ENCODE measurements at regions not wholly inside any gene's neighbourhood (a gene's known extent, or its start where the extent isn't known, plus 50 kb on each side); places are given as distances from the start of the nearest gene placed in this dataset.

- CTCF ChIA-PET = no interaction called here
- Mint-ChIP-seq H3K9me3 (ENCODE audit: low read depth, unreplicated experiment) (peaks cover 9% of the 10 kb centered on the region), H3K4me3 (ENCODE audit: low read depth, unreplicated experiment) (no peak overlapping the region), H3K27ac (ENCODE audit: unreplicated experiment) (no peak overlapping the region), H3K27me3 (ENCODE audit: unreplicated experiment) (no peaks in the 10 kb centered on the region), H3K4me1 (ENCODE audit: low read depth, unreplicated experiment) (no peaks in the 10 kb centered on the region), H3K36me3 (ENCODE audit: insufficient read depth, unreplicated experiment) (no peaks in the 10 kb centered on the region)
- no peak for TF ChIP-seq CTCF (IDR thresholded peaks at IDR 0.05; ENCODE audit: unreplicated experiment)
- no TSS peak for BruUV-seq (replicated peaks)
- intact Hi-C loops (cut with micrococcal nuclease; ENCODE audit: unreplicated experiment) = no loop called here
- no peak for DNase-seq
These were observed 866.8 kb downstream of the C6orf118 start for GRCh38 chr6:164442572-164442971.

- DNase-seq = no peak
- BruUV-seq (replicated peaks) = no TSS peak
- no peak for TF ChIP-seq CTCF (IDR thresholded peaks at IDR 0.05; ENCODE audit: unreplicated experiment)
- intact Hi-C loops (cut with micrococcal nuclease; ENCODE audit: unreplicated experiment) = no loop called here
- H3K4me1 Mint-ChIP-seq (ENCODE audit: low read depth, unreplicated experiment) = no peaks in the 10 kb centered on the region
- CTCF ChIA-PET = interaction anchor here (0.5 kb wide), 1 partner anchor 21 kb away, joined by 3 read pairs; no protein-coding TSS in a partner anchor
- no peaks in the 10 kb centered on the region for H3K27me3 Mint-ChIP-seq (ENCODE audit: unreplicated experiment)
- H3K4me3 Mint-ChIP-seq (ENCODE audit: low read depth, unreplicated experiment) = no peak overlapping the region
- no peak overlapping the region for H3K27ac Mint-ChIP-seq (ENCODE audit: unreplicated experiment)
- no peaks in the 10 kb centered on the region for H3K36me3 Mint-ChIP-seq (ENCODE audit: insufficient read depth, unreplicated experiment)
- peaks cover 9% of the 10 kb centered on the region for H3K9me3 Mint-ChIP-seq (ENCODE audit: low read depth, unreplicated experiment)
These were observed 870.1 kb downstream of the C6orf118 start for GRCh38 chr6:164439331-164439730.

GRCh38 chr6:164436976-164437375 lies 872.4 kb downstream of the C6orf118 start:
- Mint-ChIP-seq H3K9me3 (ENCODE audit: low read depth, unreplicated experiment) (peaks cover 3% of the 10 kb centered on the region), H3K27ac (ENCODE audit: unreplicated experiment) (no peak overlapping the region), H3K36me3 (ENCODE audit: insufficient read depth, unreplicated experiment) (no peaks in the 10 kb centered on the region), H3K4me3 (ENCODE audit: low read depth, unreplicated experiment) (no peak overlapping the region), H3K4me1 (ENCODE audit: low read depth, unreplicated experiment) (no peaks in the 10 kb centered on the region), H3K27me3 (ENCODE audit: unreplicated experiment) (no peaks in the 10 kb centered on the region)
- no TSS peak for BruUV-seq (replicated peaks)
- TF ChIP-seq CTCF (IDR thresholded peaks at IDR 0.05; ENCODE audit: unreplicated experiment) = no peak
- intact Hi-C loops (cut with micrococcal nuclease; ENCODE audit: unreplicated experiment) = no loop called here
- no peak for DNase-seq
- CTCF ChIA-PET = no interaction called here

- no peaks in the 10 kb centered on the region for H3K36me3 Mint-ChIP-seq (ENCODE audit: insufficient read depth, unreplicated experiment)
- no peak overlapping the region for H3K27ac Mint-ChIP-seq (ENCODE audit: unreplicated experiment)
- no peak overlapping the region for H3K4me3 Mint-ChIP-seq (ENCODE audit: low read depth, unreplicated experiment)
- TF ChIP-seq CTCF (IDR thresholded peaks at IDR 0.05; ENCODE audit: unreplicated experiment) = no peak
- peaks cover 6% of the 10 kb centered on the region for H3K9me3 Mint-ChIP-seq (ENCODE audit: low read depth, unreplicated experiment)
- intact Hi-C loops (cut with micrococcal nuclease; ENCODE audit: unreplicated experiment) = no loop called here
- DNase-seq = no peak
- no TSS peak for BruUV-seq (replicated peaks)
- no peaks in the 10 kb centered on the region for H3K4me1 Mint-ChIP-seq (ENCODE audit: low read depth, unreplicated experiment)
- no peaks in the 10 kb centered on the region for H3K27me3 Mint-ChIP-seq (ENCODE audit: unreplicated experiment)
- CTCF ChIA-PET = no interaction called here
These were observed 881.5 kb downstream of the C6orf118 start for GRCh38 chr6:164427728-164428402.
